ENCODE measurements at regions not wholly inside any gene's neighbourhood (a gene's known extent, or its start where the extent isn't known, plus 50 kb on each side); places are given as distances from the start of the nearest gene placed in this dataset.

DNA sequence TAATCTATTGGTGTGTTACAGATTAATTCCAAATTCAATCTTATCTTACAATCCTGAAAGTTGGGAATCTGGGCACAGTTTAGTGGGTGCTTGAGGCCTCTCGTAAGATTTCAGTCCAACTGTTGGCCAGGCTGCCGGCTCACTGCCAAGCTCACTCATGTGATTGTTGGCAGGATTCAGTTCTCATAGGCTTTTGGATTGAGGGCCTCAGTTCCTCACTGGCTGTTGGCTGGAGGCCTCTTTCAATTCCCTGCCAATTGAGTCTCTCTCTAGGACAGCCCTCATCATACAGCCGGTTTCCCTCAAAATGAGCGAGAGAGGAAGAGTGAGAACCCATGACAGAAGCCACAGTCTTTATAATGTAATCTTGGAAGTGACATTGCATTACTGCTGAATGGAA is 123.5 kb upstream of the FBXO33 start:
- H3K9ac ChIP-seq: no peak overlapping the region
- H3K9me3 ChIP-seq: no peaks in the 10 kb centered on the region
- H4K20me1 ChIP-seq (ENCODE audit: insufficient read depth): no peaks in the 10 kb centered on the region
- no peaks in the 10 kb centered on the region for H3K79me2 ChIP-seq (ENCODE audit: insufficient read depth)
- H3K4me3 ChIP-seq (ENCODE audit: low read depth in 2 of 2, low read length in 1 of 2): no peak overlapping the region
- CTCF ChIA-PET: no interaction called here
- POLR2A ChIA-PET: no interaction called here
- no peak for DNase-seq
- no peaks in the 10 kb centered on the region for H3K4me1 ChIP-seq (ENCODE audit: control insufficient read depth in 1 of 2, insufficient read depth in 2 of 2, low read depth in 1 of 2, low read length in 1 of 2)
- H3K27me3 ChIP-seq (ENCODE audit: insufficient read depth): no peaks in the 10 kb centered on the region
- no peaks in the 10 kb centered on the region for H3K9me2 ChIP-seq
- H2AFZ ChIP-seq (ENCODE audit: low read depth): no peak overlapping the region
- H3K36me3 ChIP-seq (replicated peaks in 1 of 2; ENCODE audit: control insufficient read depth in 1 of 2, insufficient read depth in 2 of 2, low read length in 1 of 2): no peaks in the 10 kb centered on the region
- no peak overlapping the region for H3K4me2 ChIP-seq
- TF ChIP-seq, protein P1, sequence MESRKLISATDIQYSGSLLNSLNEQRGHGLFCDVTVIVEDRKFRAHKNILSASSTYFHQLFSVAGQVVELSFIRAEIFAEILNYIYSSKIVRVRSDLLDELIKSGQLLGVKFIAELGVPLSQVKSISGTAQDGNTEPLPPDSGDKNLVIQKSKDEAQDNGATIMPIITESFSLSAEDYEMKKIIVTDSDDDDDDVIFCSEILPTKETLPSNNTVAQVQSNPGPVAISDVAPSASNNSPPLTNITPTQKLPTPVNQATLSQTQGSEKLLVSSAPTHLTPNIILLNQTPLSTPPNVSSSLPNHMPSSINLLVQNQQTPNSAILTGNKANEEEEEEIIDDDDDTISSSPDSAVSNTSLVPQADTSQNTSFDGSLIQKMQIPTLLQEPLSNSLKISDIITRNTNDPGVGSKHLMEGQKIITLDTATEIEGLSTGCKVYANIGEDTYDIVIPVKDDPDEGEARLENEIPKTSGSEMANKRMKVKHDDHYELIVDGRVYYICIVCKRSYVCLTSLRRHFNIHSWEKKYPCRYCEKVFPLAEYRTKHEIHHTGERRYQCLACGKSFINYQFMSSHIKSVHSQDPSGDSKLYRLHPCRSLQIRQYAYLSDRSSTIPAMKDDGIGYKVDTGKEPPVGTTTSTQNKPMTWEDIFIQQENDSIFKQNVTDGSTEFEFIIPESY (IDR thresholded peaks at IDR 0.05; ENCODE audit: borderline replicate concordance, low read depth): no peak
- no peak for TF ChIP-seq TAF1 (IDR thresholded peaks at IDR 0.05; ENCODE audit: borderline replicate concordance, low read depth, low read length)
- 18% methylated on average over 3 of the region's 4 CpGs for WGBS (ENCODE audit: low lambda C conversion rate)
- no peaks in the 10 kb centered on the region for H3F3A ChIP-seq (replicated peaks; ENCODE audit: insufficient read depth)
- no peak overlapping the region for H3K27ac ChIP-seq (ENCODE audit: low read depth in 2 of 2, low read length in 1 of 2)

DNA sequence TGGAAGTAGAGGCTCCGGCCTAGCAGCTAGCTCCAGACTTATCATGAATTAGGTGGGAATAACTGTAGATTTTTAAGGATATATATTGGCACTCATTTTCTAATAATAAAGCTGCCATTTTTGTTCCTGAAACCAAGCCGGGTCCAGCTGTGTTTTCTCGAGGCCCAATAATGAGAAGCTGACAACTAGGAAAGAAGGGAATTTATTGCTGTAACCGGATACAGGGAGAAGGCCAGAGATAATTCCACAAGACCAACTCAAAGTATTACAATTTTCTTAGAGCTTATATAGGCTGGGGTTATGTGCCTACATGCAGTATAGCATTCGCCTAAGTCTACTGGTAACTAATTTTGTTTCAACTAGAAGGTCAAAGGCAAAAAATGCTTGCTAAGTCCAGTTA is 122.3 kb upstream of the FBXO33 start:
- no peaks in the 10 kb centered on the region for H3K27me3 ChIP-seq (ENCODE audit: insufficient read depth)
- TF ChIP-seq JUND (IDR thresholded peaks at IDR 0.05) (no peak), SMC3 (IDR thresholded peaks at IDR 0.05; ENCODE audit: low read depth, low read length) (no peak), YY1 (IDR thresholded peaks at IDR 0.05; ENCODE audit: low read depth) (no peak)
- no peak overlapping the region for H3K4me2 ChIP-seq
- no peaks in the 10 kb centered on the region for H3K9me3 ChIP-seq
- H3K9me2 ChIP-seq: no peaks in the 10 kb centered on the region
- CTCF ChIA-PET: no interaction called here
- no peaks in the 10 kb centered on the region for H3K4me1 ChIP-seq (ENCODE audit: control insufficient read depth in 1 of 2, insufficient read depth in 2 of 2, low read depth in 1 of 2, low read length in 1 of 2)
- no peak for DNase-seq
- H3K9ac ChIP-seq: no peak overlapping the region
- POLR2A ChIA-PET: no interaction called here
- no peaks in the 10 kb centered on the region for H3K36me3 ChIP-seq (replicated peaks in 1 of 2; ENCODE audit: control insufficient read depth in 1 of 2, insufficient read depth in 2 of 2, low read length in 1 of 2)
- no peak overlapping the region for H3K4me3 ChIP-seq (ENCODE audit: low read depth in 2 of 2, low read length in 1 of 2)
- H3F3A ChIP-seq (replicated peaks; ENCODE audit: insufficient read depth): no peaks in the 10 kb centered on the region
- WGBS (ENCODE audit: low lambda C conversion rate): 0% methylated on average over 4 of the region's 5 CpGs
- H3K27ac ChIP-seq (ENCODE audit: low read depth in 2 of 2, low read length in 1 of 2): no peak overlapping the region
- no peaks in the 10 kb centered on the region for H4K20me1 ChIP-seq (ENCODE audit: insufficient read depth)
- H3K79me2 ChIP-seq (ENCODE audit: insufficient read depth): no peaks in the 10 kb centered on the region
- H2AFZ ChIP-seq (ENCODE audit: low read depth): no peak overlapping the region

DNA sequence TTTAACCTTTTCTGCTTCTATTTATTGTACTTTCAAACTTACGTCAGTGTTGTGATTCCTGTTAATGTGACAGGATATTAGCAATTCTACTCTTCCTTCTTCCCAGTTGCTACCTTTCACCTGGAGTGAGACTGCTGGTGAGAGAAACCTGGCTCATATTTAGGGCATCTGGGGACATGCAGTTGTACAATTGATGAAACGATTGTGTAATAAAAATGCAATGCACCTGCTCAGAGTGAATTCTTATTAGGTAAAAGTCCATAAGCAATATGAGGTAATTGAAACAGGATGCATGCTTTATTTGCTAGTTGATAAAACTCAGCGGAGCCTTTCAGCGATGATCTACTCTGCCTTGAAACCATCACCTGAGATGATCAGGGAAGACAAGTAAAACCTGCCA is 116.1 kb upstream of the FBXO33 start:
- no peaks in the 10 kb centered on the region for H3K9me2 ChIP-seq
- no peak overlapping the region for H3K27ac ChIP-seq (ENCODE audit: low read depth in 2 of 2, low read length in 1 of 2)
- no peaks in the 10 kb centered on the region for H3K9me3 ChIP-seq
- WGBS (ENCODE audit: low lambda C conversion rate): 10% methylated on average over 4 of the region's 4 CpGs
- no peaks in the 10 kb centered on the region for H3K79me2 ChIP-seq (ENCODE audit: insufficient read depth)
- no peaks in the 10 kb centered on the region for H3K27me3 ChIP-seq (ENCODE audit: insufficient read depth)
- no peak overlapping the region for H2AFZ ChIP-seq (ENCODE audit: low read depth)
- no peaks in the 10 kb centered on the region for H3K4me1 ChIP-seq (ENCODE audit: control insufficient read depth in 1 of 2, insufficient read depth in 2 of 2, low read depth in 1 of 2, low read length in 1 of 2)
- no peaks in the 10 kb centered on the region for H4K20me1 ChIP-seq (ENCODE audit: insufficient read depth)
- ChIA-PET POLR2A (no interaction called here), CTCF (no interaction called here)
- no peaks in the 10 kb centered on the region for H3K36me3 ChIP-seq (replicated peaks in 1 of 2; ENCODE audit: control insufficient read depth in 1 of 2, insufficient read depth in 2 of 2, low read length in 1 of 2)
- H3K9ac ChIP-seq: no peak overlapping the region
- no peak overlapping the region for H3K4me3 ChIP-seq (ENCODE audit: low read depth in 2 of 2, low read length in 1 of 2)
- DNase-seq: no peak
- H3K4me2 ChIP-seq: no peak overlapping the region
- H3F3A ChIP-seq (replicated peaks; ENCODE audit: insufficient read depth): no peaks in the 10 kb centered on the region
- TF ChIP-seq CHD2 (IDR thresholded peaks at IDR 0.05; ENCODE audit: low read length, partially characterized antibody) (no peak), JUND (IDR thresholded peaks at IDR 0.05) (no peak), SMC3 (IDR thresholded peaks at IDR 0.05; ENCODE audit: low read depth, low read length) (no peak), GABPA (IDR thresholded peaks at IDR 0.05; ENCODE audit: low read depth) (no peak), TEAD4 (IDR thresholded peaks at IDR 0.05; ENCODE audit: borderline replicate concordance, insufficient read depth) (no peak), RAD21 (IDR thresholded peaks at IDR 0.05; ENCODE audit: low read length) (no peak), MXI1 (IDR thresholded peaks at IDR 0.05; ENCODE audit: low read depth, low read length) (no peak), GATA2 (CRISPR knock-in tag; IDR thresholded peaks at IDR 0.05) (no peak), EP300 (IDR thresholded peaks at IDR 0.05; ENCODE audit: borderline replicate concordance in 1 of 2, low read depth in 1 of 2, low read length in 1 of 2) (no peak), RFX5 (IDR thresholded peaks at IDR 0.05; ENCODE audit: low read length) (no peak)
- TF ChIP-seq, protein P2, sequence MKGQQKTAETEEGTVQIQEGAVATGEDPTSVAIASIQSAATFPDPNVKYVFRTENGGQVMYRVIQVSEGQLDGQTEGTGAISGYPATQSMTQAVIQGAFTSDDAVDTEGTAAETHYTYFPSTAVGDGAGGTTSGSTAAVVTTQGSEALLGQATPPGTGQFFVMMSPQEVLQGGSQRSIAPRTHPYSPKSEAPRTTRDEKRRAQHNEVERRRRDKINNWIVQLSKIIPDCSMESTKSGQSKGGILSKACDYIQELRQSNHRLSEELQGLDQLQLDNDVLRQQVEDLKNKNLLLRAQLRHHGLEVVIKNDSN (IDR thresholded peaks at IDR 0.05; ENCODE audit: borderline replicate concordance, low read depth): no peak
- TF ChIP-seq, protein P3, sequence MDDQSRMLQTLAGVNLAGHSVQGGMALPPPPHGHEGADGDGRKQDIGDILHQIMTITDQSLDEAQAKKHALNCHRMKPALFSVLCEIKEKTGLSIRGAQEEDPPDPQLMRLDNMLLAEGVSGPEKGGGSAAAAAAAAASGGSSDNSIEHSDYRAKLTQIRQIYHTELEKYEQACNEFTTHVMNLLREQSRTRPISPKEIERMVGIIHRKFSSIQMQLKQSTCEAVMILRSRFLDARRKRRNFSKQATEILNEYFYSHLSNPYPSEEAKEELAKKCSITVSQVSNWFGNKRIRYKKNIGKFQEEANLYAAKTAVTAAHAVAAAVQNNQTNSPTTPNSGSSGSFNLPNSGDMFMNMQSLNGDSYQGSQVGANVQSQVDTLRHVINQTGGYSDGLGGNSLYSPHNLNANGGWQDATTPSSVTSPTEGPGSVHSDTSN (IDR thresholded peaks at IDR 0.05): no peak
- TF ChIP-seq, protein P4, sequence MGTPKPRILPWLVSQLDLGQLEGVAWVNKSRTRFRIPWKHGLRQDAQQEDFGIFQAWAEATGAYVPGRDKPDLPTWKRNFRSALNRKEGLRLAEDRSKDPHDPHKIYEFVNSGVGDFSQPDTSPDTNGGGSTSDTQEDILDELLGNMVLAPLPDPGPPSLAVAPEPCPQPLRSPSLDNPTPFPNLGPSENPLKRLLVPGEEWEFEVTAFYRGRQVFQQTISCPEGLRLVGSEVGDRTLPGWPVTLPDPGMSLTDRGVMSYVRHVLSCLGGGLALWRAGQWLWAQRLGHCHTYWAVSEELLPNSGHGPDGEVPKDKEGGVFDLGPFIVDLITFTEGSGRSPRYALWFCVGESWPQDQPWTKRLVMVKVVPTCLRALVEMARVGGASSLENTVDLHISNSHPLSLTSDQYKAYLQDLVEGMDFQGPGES (IDR thresholded peaks at IDR 0.05; ENCODE audit: low read depth, low read length): no peak
- TF ChIP-seq, protein P5, sequence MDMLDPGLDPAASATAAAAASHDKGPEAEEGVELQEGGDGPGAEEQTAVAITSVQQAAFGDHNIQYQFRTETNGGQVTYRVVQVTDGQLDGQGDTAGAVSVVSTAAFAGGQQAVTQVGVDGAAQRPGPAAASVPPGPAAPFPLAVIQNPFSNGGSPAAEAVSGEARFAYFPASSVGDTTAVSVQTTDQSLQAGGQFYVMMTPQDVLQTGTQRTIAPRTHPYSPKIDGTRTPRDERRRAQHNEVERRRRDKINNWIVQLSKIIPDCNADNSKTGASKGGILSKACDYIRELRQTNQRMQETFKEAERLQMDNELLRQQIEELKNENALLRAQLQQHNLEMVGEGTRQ (IDR thresholded peaks at IDR 0.05; ENCODE audit: borderline replicate concordance, low read depth, low read length): no peak
- TF ChIP-seq, protein P6, sequence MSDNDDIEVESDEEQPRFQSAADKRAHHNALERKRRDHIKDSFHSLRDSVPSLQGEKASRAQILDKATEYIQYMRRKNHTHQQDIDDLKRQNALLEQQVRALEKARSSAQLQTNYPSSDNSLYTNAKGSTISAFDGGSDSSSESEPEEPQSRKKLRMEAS (IDR thresholded peaks at IDR 0.05; ENCODE audit: low read depth): no peak
